ENCODE measurements at regions not wholly inside any gene's neighbourhood (a gene's known extent, or its start where the extent isn't known, plus 50 kb on each side); places are given as distances from the start of the nearest gene placed in this dataset.

DNA sequence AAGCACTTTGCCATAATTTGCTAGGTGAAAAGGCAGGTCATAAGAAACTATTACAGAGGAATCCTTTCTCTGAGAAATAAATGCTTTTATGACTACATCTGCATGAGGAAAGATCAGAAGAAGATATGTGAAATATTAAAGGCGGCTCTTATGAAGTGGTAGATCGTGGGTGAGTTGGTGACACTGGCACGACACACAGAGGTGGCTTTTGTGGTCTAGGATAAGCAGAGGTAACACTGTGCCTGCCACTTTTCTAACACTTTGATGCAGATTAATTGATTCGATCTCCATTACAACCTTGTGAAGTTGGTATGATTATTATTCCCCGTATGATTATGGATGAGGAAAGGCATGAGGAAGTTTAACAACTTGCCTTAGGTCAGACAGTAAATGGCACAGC, 60.0 kb upstream of the ELK3 start (continued):
- TF ChIP-seq, protein P1, sequence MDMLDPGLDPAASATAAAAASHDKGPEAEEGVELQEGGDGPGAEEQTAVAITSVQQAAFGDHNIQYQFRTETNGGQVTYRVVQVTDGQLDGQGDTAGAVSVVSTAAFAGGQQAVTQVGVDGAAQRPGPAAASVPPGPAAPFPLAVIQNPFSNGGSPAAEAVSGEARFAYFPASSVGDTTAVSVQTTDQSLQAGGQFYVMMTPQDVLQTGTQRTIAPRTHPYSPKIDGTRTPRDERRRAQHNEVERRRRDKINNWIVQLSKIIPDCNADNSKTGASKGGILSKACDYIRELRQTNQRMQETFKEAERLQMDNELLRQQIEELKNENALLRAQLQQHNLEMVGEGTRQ (IDR thresholded peaks at IDR 0.05; ENCODE audit: borderline replicate concordance, low read depth, low read length), result no peak

DNA sequence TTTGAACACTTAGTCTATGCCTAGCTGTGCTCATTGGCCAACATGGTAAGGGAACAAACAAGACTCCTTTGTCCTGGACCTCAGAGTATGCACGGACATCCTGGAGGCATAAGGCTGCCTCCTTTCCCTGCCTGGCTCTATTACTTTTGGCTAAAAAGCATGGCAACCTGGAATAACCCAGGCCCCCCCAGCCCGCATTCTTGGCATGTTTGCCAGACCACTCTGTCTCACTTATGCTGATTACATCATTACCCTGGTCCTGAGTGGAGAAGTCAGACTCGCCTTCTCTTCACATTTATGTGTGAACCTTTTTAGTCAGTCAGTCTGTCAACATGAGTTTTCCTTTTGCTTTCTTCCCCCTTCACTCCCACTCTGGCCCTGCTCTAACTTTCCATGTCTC, 58.0 kb upstream of the ELK3 start:
- Histone ChIP-seq H3K9me3 (no peaks in the 10 kb centered on the region), H3K27me3 (ENCODE audit: insufficient read depth) (no peaks in the 10 kb centered on the region), H3K4me1 (ENCODE audit: control insufficient read depth in 1 of 2, insufficient read depth in 2 of 2, low read depth in 1 of 2, low read length in 1 of 2) (peaks cover 0 to 6% of the 10 kb centered on the region in 2 experiments; a peak in 2 of 4 replicates), H3K9ac (no peak overlapping the region), H3K36me3 (replicated peaks in 1 of 2; ENCODE audit: control insufficient read depth in 1 of 2, insufficient read depth in 2 of 2, low read length in 1 of 2) (no peaks in the 10 kb centered on the region), H2AFZ (ENCODE audit: low read depth) (no peak overlapping the region; the same call in 1 of the 2 replicates), H3K27ac (ENCODE audit: low read depth in 2 of 2, low read length in 1 of 2) (no peak overlapping the region), H3K79me2 (ENCODE audit: insufficient read depth) (no peaks in the 10 kb centered on the region), H4K20me1 (ENCODE audit: insufficient read depth) (no peaks in the 10 kb centered on the region), H3K4me3 (ENCODE audit: low read depth in 2 of 2, low read length in 1 of 2) (no peak overlapping the region), H3K9me2 (no peaks in the 10 kb centered on the region), H3F3A (replicated peaks; ENCODE audit: insufficient read depth) (no peaks in the 10 kb centered on the region), H3K4me2 (peak overlapping the region; percentile 31)
- WGBS (ENCODE audit: low lambda C conversion rate), result 71% methylated on average over 2 of the region's 3 CpGs
- DNase-seq, result no peak
- ChIA-PET POLR2A (no interaction called here), CTCF (no interaction called here)
- peak; percentile 57; the same call in 1 of the 2 replicates for TF ChIP-seq TEAD4 (IDR thresholded peaks at IDR 0.05; ENCODE audit: borderline replicate concordance, insufficient read depth)
- 0 out of 2 replicates have a peak, but pooled peaks have one; percentile 9 for TF ChIP-seq FOSL2 (IDR thresholded peaks at IDR 0.05; ENCODE audit: borderline replicate concordance, low read depth)
- TF ChIP-seq RXRA (IDR thresholded peaks at IDR 0.05; ENCODE audit: borderline replicate concordance, low read depth), result peak; percentile 72; the same call in 1 of the 2 replicates
- peak; percentile 56 for TF ChIP-seq NFIC (IDR thresholded peaks at IDR 0.05; ENCODE audit: borderline replicate concordance)
- TF ChIP-seq JUND (IDR thresholded peaks at IDR 0.05), result no peak
- TF ChIP-seq, protein P2, sequence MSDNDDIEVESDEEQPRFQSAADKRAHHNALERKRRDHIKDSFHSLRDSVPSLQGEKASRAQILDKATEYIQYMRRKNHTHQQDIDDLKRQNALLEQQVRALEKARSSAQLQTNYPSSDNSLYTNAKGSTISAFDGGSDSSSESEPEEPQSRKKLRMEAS (IDR thresholded peaks at IDR 0.05; ENCODE audit: low read depth), result 0 out of 2 replicates have a peak, but pooled peaks have one; percentile 43
- TF ChIP-seq SIN3A (IDR thresholded peaks at IDR 0.05; ENCODE audit: borderline replicate concordance, low read depth, low read length), result no peak
- TF ChIP-seq EZH2phosphoT487 (IDR thresholded peaks at IDR 0.05; ENCODE audit: borderline replicate concordance, low read depth), result no peak
- TF ChIP-seq RFX5 (IDR thresholded peaks at IDR 0.05; ENCODE audit: low read length), result no peak
- no peak for TF ChIP-seq MEF2A (IDR thresholded peaks at IDR 0.05; ENCODE audit: borderline replicate concordance, low read depth)
- no peak for TF ChIP-seq GATA2 (CRISPR knock-in tag; IDR thresholded peaks at IDR 0.05)
- TF ChIP-seq, protein P3, sequence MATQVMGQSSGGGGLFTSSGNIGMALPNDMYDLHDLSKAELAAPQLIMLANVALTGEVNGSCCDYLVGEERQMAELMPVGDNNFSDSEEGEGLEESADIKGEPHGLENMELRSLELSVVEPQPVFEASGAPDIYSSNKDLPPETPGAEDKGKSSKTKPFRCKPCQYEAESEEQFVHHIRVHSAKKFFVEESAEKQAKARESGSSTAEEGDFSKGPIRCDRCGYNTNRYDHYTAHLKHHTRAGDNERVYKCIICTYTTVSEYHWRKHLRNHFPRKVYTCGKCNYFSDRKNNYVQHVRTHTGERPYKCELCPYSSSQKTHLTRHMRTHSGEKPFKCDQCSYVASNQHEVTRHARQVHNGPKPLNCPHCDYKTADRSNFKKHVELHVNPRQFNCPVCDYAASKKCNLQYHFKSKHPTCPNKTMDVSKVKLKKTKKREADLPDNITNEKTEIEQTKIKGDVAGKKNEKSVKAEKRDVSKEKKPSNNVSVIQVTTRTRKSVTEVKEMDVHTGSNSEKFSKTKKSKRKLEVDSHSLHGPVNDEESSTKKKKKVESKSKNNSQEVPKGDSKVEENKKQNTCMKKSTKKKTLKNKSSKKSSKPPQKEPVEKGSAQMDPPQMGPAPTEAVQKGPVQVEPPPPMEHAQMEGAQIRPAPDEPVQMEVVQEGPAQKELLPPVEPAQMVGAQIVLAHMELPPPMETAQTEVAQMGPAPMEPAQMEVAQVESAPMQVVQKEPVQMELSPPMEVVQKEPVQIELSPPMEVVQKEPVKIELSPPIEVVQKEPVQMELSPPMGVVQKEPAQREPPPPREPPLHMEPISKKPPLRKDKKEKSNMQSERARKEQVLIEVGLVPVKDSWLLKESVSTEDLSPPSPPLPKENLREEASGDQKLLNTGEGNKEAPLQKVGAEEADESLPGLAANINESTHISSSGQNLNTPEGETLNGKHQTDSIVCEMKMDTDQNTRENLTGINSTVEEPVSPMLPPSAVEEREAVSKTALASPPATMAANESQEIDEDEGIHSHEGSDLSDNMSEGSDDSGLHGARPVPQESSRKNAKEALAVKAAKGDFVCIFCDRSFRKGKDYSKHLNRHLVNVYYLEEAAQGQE (IDR thresholded peaks at IDR 0.05; ENCODE audit: low read depth, low read length), result no peak
- 0 out of 2 replicates have a peak, but pooled peaks have one; percentile 16 for TF ChIP-seq TCF12 (IDR thresholded peaks at IDR 0.05)
- no peak for TF ChIP-seq CHD2 (IDR thresholded peaks at IDR 0.05; ENCODE audit: low read length, partially characterized antibody)
